ENCODE measurements at regions not wholly inside any gene's neighbourhood (a gene's known extent, or its start where the extent isn't known, plus 50 kb on each side); places are given as distances from the start of the nearest gene placed in this dataset.

DNA sequence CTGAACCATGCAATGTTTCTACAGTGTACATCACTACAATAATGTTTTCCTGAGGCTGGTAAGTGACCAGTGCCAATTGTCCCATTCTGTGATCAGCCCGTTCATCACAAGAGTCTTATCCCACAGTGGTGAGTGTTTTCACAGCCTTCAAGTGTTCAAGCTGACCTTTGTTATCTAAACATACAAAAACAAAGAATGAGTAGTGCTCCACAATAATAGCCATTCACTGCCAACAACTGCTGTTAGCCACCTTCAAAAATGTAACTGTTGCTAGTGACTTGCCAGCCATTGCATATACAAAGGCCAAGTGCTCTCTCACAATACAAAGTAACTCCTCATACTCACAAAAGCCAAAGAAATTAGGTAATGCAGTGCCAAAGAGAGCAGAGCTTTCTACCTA, 1084.1 kb downstream of the FAM133A start:
- H3K36me3 ChIP-seq, result no peaks in the 10 kb centered on the region
- H3K4me3 ChIP-seq, result no peak overlapping the region
- TF ChIP-seq CTCF (IDR thresholded peaks at IDR 0.05), result no peak
- H3K27ac ChIP-seq, result no peak overlapping the region
- intact Hi-C loops (cut with DNase I), result no loop called here
- DNase-seq (no peak), ATAC-seq (peak; percentile 92)
- H3K4me1 ChIP-seq, result no peaks in the 10 kb centered on the region
- no peaks in the 10 kb centered on the region for H3K9me3 ChIP-seq
- no peaks in the 10 kb centered on the region for H3K27me3 ChIP-seq

DNA sequence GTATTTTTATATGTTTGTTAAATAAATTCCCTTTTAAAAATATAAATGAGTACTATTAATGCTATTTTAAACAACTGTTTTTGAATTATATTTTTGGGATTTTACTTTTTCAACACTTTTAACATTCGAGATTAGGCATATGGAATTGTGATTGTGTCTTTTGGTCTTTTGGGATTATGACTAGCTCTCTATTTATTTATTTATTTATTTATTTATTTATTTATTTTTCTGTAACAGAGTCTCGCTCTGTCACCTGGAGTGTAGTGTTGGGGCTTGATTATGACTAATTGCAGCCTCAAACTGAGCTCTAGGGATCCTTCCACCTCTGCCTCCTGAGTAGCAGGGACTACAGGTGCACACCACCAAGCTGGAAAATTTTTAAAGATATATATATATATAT, 1101.6 kb downstream of the FAM133A start:
- no peaks in the 10 kb centered on the region for H3K4me1 ChIP-seq
- no peaks in the 10 kb centered on the region for H3K9me3 ChIP-seq
- intact Hi-C loops (cut with DNase I), result no loop called here
- DNase-seq, result no peak
- TF ChIP-seq CTCF (IDR thresholded peaks at IDR 0.05), result no peak
- no peak for ATAC-seq
- H3K36me3 ChIP-seq, result no peaks in the 10 kb centered on the region
- H3K27me3 ChIP-seq, result no peaks in the 10 kb centered on the region
- H3K27ac ChIP-seq, result no peak overlapping the region
- no peak overlapping the region for H3K4me3 ChIP-seq

DNA sequence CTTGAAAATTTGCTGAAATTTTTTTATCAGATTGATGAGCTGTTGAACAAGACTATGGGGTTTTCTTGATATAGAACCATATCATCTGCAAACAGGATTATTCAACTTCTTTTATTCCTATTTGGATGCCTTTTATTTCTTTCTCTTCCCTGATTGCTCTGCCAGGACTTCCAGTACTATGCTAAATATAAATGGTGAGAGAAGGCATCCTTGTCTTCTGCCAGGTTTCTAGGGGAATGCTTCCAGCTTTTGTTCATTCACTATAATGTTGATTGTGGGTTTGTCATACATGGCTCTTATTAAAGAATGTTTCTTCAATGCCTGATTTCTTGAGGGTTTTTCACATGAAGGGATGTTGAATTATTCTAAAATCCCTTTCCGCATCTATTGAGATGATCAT, 1139.5 kb downstream of the FAM133A start:
- DNase-seq (no peak), ATAC-seq (no peak)
- H3K4me3 ChIP-seq, result no peak overlapping the region
- no peaks in the 10 kb centered on the region for H3K4me1 ChIP-seq
- no peak for TF ChIP-seq CTCF (IDR thresholded peaks at IDR 0.05)
- H3K36me3 ChIP-seq, result no peaks in the 10 kb centered on the region
- intact Hi-C loops (cut with DNase I), result no loop called here
- H3K9me3 ChIP-seq, result peaks cover 0 to 11% of the 10 kb centered on the region in 2 donors
- H3K27me3 ChIP-seq, result peaks cover 0 to 10% of the 10 kb centered on the region in 2 donors
- no peak overlapping the region for H3K27ac ChIP-seq

DNA sequence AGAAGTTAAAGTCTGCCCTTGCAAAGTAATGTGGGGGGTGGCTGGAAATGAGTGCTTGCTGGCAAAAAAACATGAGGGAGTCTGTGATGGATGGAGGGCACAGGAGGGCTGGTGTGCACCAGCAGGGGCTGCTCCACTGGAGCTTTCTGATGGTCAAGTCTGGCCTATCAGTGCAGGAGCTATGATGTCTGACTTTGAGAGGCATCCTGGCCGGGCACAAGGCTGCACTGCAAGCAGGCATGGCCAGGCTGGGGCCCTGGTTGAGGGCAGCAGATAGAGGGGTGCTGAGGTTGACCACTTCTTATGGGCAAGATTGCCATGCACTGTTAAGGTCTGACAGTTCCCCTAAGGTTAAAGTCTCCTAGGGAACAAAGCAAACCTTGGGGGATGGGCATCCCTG, 1140.2 kb downstream of the FAM133A start:
- TF ChIP-seq CTCF (IDR thresholded peaks at IDR 0.05), result no peak
- Histone ChIP-seq H3K27me3 (peaks cover 0 to 10% of the 10 kb centered on the region in 2 donors), H3K36me3 (no peaks in the 10 kb centered on the region), H3K9me3 (peaks cover 0 to 9% of the 10 kb centered on the region in 2 donors), H3K4me1 (no peaks in the 10 kb centered on the region), H3K27ac (no peak overlapping the region), H3K4me3 (no peak overlapping the region)
- DNase-seq (peak in 1 of 4 donors; percentile 20), ATAC-seq (no peak)
- intact Hi-C loops (cut with DNase I), result no loop called here

DNA sequence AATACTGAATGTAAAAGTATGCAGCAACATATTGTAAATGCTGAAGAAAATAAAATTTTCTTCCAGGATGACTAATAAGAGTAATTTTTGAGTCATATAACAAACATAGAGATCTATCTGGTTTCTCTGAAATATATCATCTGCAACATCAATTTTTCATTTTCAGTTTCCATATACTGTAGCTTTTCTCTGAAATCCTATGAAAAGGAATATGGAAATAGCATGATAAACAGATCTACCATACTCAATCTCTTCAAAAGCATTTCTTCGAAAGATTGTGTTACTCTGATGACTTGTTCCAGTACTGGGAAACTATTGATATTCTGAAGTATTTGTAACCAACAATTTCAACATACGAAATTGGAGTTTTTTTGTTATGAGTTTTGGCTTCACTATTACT, 1156.7 kb downstream of the FAM133A start:
- no peak overlapping the region for H3K27ac ChIP-seq
- no peak for ATAC-seq
- no peaks in the 10 kb centered on the region for H3K9me3 ChIP-seq
- no peak overlapping the region for H3K4me3 ChIP-seq
- H3K27me3 ChIP-seq, result no peaks in the 10 kb centered on the region
- TF ChIP-seq CTCF (IDR thresholded peaks at IDR 0.05), result no peak
- no peak for DNase-seq
- no peaks in the 10 kb centered on the region for H3K36me3 ChIP-seq
- intact Hi-C loops (cut with DNase I), result no loop called here
- no peaks in the 10 kb centered on the region for H3K4me1 ChIP-seq

Measured in left lung (tissue), 4 donors.